ENCODE measurements at regions not wholly inside any gene's neighbourhood (a gene's known extent, or its start where the extent isn't known, plus 50 kb on each side); places are given as distances from the start of the nearest gene placed in this dataset.

DNA sequence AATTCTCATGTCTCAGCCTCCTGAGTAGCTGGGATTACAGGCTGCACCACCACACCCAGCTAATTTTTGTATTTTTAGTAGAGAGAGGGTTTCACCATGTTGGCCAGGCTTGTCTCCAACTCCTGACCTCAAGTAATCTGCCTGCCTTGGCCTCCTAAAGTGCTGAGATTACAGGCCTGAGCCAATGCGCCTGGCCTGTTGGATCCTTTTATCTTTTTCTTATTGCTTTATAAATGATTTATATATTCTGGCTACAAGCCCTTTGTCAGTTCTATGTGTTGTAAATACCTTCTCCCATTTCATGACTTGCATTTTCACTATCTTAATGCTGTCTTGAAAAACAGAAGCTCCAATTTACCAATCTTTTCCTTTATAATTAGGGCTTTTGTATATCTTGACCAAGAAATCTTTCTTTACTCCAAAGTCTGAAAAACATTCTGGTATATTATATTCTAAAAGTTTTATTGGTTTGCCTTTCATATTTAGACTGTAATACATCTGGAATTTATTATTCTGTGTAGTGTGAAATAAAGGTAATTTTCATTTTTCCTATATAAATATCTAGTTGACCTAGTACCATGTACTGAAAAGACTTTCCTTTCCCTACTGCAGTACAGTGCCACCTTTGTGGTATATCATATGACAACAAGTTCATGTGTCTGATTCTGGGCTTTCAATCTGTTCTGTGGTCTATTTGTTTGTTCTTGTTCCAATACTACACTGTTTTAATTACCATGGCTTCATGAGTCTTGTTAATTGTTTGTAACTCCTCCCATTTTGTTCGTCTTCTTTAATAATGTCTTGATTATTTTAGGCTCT lies 52.9 kb upstream of the RNU6-1 start:
- no peak for DNase-seq

DNA sequence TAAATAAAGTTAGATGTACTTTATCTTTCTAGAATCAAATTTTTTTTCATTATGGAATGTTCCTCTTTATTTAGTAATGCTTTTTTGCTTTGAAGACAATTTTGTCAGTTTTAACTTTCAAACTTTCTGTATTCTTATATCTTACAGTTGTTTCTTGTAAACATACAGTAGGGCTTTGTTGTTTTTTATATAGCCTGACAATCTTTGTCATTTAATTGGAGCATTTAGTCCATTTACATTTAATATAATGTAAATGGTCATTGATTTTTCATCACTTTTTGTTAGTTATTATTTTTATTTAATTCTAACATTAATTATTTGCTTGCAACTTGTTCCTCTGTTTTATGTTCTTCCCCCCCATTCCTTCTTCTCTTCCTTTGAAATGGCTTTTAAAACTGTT lies 55.4 kb upstream of the RNU6-1 start:
- DNase-seq = no peak

DNA sequence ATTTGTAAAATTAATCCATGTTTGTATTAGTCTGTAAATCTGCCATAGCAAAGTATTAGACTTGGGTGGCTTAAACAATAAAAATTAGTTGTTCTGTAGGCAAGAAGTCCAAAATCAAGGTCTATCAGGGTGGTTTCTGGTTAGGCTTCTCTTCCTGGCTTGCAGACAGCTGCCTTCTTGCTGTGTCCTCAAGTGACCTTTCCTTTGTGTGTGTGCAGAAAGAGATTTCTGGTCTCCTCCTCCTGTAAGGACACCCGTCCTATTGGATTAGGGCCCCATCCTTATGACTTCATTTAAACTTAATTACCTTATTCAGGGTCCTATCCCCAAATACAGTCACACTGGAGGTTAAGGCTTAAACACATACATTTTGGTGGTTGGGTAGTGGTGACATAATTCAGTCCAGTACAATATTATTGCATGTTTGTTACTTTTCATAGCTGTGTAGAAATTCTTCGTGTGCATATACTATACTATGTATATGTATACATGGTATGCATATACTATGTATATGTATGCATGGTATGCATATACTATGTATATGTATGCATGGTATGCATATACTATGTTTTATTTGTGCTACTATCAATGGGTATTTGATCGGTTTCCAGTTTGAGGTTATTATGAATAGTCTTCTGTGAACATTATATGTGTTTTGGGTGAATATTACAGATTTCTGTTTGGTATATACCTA lies 57.9 kb upstream of the RNU6-1 start:
- DNase-seq = peak; percentile 28 to 43

DNA sequence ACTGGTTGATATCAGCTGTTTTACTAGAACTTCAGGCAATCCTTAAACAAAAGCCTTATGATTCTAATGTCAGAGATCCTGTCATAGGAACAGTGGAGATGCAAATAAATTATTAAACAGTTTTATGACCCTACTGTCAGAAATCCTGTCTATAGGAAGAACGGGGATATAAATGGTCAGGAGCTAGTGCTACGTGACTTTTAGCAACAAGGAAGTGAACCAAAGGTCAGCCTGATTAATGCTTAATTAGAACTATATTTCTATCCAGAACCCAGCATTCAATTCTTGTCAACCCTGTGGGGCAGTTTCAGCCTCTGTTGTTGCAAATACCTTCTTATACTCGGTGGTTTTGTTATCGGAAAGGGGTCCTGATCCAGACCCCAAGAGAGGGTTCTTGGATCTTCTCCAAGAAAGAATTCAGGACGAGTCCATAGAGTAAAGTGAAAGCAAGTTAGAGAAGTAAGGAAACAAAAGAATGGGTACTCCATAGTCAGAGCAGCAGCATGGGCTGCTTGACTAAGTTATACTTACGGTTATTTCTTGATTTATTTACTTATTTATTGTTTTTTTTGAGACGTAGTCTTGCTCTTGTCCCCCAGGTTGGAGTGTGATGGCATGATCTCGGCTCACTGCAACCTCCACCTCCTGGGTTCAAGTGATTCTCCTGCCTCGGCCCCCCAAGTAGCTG lies 59.9 kb upstream of the RNU6-1 start:
- DNase-seq = no peak

DNA sequence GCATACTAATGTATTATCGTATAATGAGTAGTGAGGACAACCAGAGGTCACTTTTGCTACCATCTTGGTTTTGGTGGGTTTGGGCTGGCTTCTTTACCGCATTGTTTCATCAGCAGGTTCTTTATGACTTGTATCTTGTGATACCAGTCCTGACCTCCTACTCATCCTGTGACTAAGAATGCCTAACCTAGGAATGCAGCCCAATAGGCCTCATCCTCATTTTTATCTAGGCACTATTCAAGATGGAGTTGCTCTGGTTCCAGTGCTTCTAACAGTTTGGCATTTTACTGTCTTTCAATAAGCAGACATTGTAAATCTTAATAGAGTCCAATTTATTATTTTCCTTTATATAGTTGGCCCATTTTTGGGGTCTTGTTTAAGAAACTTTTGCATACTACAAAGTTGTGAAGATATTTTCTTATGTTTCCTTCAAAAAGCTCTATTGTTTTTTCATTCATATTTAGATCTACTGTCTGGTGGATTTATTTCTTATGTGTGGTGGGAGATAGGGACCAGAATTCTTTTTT lies 60.8 kb upstream of the RNU6-1 start:
- no peak for DNase-seq

DNA sequence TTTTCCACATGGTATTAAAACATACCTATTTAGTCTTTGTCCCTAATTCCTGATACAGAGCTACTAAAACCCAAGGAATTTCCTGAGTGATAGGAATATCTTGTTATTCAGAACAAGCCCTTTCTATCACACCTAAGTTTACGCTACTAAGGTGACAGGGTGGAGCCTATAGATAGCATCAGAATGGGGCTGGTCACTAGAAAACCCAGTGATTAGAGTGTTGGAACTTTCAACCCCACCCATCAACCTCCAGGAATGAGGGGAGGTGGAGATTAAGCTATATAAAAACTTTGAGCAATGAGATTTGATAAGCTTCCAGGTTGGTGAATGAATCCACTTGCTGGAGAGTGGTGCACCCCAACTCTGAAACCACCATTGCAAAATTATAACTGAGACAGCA lies 62.1 kb upstream of the RNU6-1 start:
- no peak for DNase-seq

DNA sequence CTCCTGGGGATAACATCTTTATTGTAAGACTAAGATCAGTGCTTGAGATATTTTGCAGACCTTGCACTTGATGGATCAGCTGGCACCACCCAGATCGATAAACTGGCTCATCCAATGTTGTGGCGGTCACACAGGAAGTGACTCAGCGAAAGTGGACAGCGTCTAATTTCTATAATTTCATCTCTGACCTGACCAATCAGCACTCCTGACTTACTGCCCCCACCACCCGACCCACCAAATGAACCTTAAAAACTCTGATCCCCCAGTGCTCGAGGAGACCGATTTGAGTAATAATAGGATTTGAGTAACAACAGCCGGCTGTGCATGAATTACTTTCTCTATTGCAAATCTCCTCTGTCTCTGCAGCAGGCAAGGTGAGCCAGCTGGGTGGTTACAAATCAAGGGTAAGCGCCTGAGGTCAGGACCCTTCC lies 62.7 kb upstream of the RNU6-1 start:
- no peak for DNase-seq

DNA sequence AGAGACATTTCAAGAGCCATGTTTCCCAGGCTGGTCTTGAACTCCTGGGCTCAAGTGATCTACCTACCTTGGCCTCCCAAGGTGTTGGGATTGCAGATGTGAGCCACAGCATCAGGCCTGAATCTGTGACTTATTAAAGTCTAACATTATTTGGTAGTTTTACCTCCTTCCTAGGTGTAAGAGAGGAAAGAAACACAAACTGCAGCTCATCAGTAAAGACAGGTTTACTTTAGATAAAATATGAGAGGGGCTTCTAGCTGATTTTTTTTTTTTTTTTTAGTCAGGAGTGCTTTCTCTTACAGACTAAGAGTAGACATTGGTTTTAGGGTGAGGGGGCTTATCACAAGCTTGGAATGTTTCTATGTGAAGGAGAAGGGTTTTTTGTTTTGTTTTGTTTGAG lies 63.9 kb upstream of the RNU6-1 start:
- no peak for DNase-seq

DNA sequence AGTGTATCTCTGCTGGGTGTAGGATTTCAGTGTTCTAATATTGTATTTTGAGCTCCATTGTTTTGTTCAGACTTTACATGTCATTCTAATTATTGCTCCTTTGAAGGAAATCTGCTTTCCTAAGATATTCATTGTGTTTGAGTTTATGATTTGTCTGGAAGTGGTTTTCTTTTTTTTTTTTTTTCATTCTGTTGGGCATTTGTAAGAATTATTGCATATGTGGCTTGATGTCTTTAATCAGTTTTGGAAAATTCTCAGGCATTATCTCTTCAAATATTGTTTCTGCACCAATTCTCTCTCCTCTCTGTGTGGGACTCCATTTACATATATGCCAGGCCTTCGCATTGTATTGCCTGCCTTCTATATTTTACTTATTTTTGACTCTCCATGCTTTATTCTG lies 65.8 kb upstream of the RNU6-1 start:
- DNase-seq = no peak

DNA sequence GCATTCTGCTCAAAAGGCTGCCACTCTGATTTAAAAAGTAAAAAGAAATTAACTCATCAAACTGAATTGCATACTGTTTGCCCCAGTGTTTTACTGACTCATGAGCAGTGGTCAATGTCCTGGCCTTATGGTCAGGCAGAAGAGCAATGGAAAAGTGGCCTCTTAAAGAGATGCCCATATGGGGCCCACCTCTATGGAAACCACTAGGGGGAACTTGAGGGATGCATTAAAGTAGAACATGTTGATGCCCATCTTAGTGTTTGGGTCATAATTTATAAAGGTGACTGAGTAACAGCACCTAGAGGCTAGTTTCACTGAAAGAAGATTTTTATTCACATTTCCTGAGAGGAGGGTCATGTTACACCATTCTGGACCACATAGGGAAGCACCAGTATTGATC lies 66.5 kb upstream of the RNU6-1 start:
- DNase-seq = no peak

DNA sequence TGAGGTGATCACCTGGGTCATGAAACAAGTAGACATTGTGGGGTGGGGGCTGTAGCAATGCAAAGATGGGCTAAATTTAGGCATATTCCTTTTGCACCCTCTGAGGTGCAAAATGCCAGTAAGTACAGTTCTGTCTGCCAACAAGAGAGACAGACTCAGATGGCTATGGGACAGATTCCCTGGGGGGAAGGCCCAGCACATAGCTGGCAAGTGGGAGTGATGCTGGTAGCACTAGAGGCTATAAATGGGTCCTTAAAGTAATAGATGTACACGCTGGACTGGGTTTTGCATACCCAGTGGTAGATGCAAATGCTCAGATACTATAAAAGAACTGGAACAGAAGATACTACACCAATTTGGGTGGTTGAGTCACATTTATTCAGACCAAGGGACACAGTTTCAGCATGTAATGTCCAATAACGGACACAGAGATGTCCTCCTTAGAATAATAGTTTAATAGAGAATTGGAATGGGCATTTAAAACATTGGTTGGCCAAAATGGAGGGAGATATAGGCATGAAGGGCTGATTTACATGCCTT lies 67.4 kb upstream of the RNU6-1 start:
- DNase-seq = no peak

DNA sequence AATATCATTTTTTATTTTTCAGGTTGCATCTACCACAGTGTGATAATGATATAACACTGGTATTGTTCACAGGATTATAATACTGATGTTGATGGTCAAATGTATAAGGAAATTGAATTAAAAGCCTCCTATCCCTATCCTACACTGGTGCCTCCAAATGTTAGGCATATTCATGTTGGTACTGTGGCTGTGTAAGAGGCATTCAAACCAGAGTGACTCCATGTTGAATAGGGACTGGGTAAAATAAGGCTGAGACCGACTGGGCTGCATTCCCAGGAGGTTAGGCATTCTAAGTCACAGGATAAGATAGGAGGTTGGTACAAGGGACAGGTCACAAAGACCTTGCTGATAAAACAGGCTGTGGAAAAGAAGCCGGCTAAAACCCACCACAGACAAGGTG lies 68.9 kb upstream of the RNU6-1 start:
- no peak for DNase-seq

DNA sequence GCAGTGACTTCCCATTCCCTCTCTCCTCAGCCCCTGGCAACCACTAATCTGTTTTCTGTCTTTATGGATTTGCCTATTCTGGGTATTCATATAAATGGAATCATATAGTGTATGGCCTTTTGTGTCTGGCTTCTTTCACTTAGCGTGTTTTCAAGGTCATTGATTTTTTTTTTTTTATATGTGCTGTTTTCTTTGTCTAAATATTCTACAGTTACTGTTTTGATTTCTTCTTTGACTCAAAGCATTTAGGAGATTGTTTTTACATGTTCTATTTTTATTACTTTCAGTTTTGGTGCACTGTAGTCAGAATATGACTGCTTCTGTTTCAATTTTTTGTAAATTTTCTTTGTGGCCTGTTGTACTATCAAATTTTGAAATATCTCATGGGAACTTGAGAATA lies 71.9 kb upstream of the RNU6-1 start:
- no peak for DNase-seq

DNA sequence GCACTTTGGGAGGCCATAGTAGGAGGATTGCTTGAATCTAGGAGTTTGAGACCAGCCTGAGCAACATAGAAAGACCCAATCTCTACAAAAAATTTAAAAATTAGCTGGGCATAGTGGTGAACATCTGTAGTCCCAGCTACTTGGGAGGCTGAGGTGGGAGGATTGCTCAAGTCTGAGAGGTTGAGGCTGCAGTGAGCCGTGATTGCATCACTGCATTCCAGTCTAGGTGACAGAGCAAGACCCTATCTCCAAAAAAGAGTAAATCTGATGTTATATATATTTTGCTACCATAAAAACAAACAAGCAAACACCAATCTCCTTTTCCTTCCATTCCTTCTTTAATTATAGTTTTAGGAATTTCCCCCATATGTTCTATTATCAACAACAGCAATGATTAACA lies 74.2 kb upstream of the RNU6-1 start:
- DNase-seq = no peak

DNA sequence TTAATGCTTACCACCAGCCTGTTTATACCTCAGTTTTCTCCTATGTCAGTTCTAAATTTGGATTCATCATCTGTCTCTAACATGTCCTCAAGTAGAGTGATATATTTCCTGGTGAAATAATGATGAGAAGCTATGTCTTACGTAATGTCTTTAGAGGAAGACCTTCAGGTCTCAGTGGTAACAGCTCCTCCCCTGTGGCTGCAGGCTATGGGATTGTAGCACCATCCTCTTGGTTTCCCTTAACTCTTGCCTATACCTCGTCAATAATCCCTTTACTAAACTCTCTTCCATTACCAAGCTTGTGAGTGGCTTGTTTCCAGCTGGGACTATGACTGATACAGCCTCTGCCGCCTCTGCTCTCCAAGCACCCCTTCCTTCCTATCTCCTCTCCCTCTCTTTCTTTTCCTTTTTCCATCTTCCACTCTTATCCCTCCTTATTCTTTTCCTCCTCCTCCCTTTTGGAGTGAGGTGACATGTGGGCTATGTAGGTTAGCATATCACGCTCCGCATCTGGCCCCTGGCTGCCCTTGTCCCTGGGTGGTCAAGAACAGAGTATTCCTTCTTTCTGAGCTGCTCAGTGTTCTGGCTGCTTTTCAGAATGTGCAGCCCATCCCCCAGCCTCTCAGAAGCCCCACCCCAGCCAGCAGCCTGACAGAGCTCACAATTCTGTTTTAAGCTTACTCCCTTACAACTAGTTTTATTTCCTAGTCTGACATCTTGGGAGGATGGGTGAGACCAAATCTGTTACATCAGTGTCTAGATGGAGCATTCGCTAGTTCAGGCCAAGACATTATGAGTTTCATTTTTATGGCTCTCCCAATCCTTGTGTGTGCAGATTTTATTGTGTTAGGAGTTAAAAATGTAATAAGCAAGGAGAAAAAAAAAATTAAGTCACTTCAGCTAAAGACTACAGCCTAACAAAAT lies 75.0 kb upstream of the RNU6-1 start:
- DNase-seq = peak; percentile 49 to 64

DNA sequence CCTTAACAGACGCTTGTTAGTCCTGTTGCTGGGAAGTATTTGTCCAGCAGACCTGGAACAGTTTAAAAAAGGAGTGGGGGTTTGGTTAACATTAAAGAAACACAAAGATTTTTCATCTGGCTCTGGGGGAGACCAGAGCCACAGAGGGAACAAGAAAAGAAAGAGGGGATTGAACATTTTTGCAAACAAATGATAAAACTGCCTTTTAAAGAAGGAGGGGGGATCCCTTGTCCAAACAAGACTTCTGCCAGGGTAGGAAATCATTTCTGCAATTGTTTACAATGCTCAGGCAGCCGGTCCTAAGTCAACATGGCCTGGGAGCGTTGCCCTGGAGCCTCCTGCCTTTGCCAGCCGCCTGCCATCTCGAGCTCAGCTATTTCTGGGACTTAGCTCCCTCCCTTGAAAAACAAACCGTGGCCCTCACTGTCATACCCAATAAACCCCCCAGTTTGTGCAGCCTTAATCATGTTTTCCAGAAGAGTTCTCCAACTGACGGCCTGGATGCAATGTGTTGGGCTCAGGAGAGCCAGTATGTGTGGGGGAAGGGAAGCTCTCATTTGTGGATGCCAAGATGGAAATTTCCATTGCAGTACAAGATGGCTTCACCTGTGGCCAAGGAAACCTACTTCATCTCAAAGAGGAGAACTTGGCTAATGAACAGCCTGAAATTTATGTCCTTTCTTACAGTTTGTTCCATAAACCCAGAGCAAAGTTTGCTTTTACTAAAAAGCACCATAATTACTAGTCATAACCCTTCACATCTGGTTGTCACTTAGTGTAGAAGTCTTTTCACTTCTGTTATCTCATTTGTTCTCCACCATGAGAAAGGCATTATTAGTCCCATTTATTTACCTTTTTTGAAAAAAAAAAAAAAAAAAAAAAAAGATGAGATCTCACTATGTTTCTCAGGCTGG lies 75.9 kb upstream of the RNU6-1 start:
- peak; percentile 95 to 96 for DNase-seq

DNA sequence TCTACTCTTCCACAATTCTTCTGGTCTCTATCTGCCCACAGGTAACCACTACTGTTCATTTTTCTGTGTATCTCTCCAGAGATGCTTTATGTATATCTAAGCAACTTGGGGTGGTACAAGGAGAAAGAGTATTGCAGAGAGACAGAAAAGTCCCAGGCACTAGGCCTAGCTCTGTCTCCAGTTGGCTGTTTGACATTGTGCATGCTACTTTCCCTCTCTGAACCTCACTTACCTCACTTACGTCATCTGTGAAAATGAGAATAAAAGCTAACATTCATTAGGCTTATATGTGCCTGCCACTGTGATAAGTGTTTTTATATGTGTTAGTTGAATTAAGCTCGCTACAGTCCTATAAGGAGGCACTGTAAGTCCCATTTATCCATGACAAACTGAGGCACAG lies 76.7 kb upstream of the RNU6-1 start:
- no peak for DNase-seq

DNA sequence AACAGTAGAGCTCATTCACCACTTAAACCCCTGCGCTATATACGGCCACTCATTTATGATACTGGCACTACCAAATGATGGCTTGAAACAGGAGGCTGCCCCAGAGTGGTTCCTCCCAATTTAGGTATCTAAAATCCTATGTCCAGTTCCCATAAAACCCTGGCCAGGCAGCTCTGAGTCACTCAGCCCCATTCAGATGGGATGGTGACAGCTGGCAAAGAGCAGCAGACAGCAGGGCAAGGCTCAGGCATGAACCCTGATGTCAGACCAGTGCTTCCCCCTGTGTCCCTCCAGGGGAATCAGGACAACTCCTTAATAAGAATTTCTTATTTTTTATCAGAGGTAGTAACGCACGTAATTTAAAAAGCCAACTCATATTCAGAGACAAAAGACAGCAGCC lies 77.2 kb upstream of the RNU6-1 start:
- peak; percentile 42 to 71 for DNase-seq

DNA sequence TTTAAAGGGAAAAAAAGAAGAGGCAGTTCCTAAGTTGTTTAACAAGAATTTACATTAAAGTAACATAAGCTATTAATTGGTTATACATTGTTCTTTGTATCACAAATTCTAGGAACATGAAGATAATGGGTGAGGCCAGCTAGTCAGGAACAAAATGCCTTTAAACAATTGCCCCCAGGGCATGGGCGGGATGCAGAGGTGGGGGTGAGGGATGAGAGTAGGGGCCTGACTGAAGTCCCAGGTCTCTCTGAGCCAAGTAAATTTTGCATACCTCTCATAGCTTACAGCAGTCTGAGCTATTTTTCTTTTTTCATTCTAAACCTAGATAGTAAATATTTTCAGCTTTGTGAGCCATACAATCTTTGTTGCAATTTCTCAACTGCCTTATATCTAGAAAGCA lies 77.8 kb upstream of the RNU6-1 start:
- DNase-seq = no peak

DNA sequence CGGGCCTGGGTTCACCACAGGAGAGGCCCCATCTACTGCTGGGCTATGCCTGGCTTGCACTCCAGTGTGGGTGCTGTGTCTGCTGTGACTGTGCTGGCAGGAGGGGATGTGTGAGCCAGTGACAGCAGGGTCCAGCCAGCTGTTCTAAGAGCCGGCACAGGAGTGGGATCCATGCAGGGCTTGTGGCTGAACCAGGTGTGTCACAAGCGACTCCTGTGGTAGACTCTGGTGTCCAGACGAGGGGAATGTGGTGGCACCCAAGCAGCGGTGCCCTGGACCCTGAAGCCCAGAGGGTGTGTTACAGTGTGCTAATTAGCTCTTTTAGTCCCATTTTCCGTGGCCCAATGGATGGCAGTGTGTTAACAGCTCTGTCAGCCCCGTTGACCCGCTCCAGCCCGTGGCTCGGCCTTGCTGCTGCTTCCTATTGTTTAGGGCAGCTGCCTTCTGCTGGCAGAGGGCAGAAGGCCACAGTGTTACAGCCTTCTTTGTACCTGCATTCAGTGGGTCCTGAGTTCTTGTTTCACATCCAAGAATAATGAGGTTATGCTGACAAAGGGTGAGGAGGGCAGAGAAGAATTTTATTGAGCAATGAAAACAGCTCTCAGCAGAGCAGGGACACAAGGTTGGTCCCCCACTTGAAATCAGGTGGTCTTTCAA lies 78.5 kb upstream of the RNU6-1 start:
- DNase-seq = no peak
